GM23338 (cell line): ENCODE measurements at regions not wholly inside any gene's neighbourhood (a gene's known extent, or its start where the extent isn't known, plus 50 kb on each side); places are given as distances from the start of the nearest gene placed in this dataset.

Experiments
- ATAC-seq: fragments of 200-7000 bp; cut with Tn5 transposase; 3 replicates; pipeline ENCODE4 v1.9.1; 2020
- DNase-seq: peaks from one replicate; pipeline ENCODE4 v3.0.0-alpha.2; 2015; ENCODE audit warnings: low spot score
- H2AFZ ChIP-seq: fragments of 200-600 bp; sonication (generic); 2 replicates; pipeline ENCODE4 v1.8.0; 2016; ENCODE audit warnings: antibody characterized with exemption, mild to moderate bottlenecking, moderate library complexity
- H3F3A ChIP-seq: fragments of 200-600 bp; sonication (generic); replicated peaks from 2 replicates; pipeline ENCODE4 v1.8.0; 2017; ENCODE audit warnings: antibody characterized with exemption, mixed run types, low read depth
- H3K27ac ChIP-seq: fragments of 200-600 bp; sonication (generic); 2 replicates; pipeline ENCODE4 v1.6.1; 2016; ENCODE audit warnings: low read depth
- H3K27me3 ChIP-seq: fragments of 200-600 bp; sonication (generic); 2 replicates; pipeline ENCODE4 v1.8.0; 2016; ENCODE audit warnings: mild to moderate bottlenecking, mixed run types, moderate library complexity; ENCODE audit not compliant: insufficient read depth
- H3K36me3 ChIP-seq: fragments of 200-600 bp; sonication (generic); 2 replicates; pipeline ENCODE4 v1.8.0; 2016; ENCODE audit warnings: mild to moderate bottlenecking; ENCODE audit not compliant: insufficient read depth
- H3K4me1 ChIP-seq: fragments of 200-600 bp; sonication (generic); 2 replicates; pipeline ENCODE4 v1.8.0; 2016; ENCODE audit warnings: mild to moderate bottlenecking, moderate library complexity; ENCODE audit not compliant: insufficient read depth
- H3K4me2 ChIP-seq: fragments of 200-600 bp; sonication (generic); 2 replicates; pipeline ENCODE4 v1.7.1; 2017; ENCODE audit warnings: mixed run types
- H3K4me3 ChIP-seq: fragments of 200-600 bp; sonication (generic); 2 replicates; pipeline ENCODE4 v1.6.1; 2016; ENCODE audit warnings: mixed run types
- H3K79me2 ChIP-seq: fragments of 200-600 bp; sonication (generic); replicated peaks from 2 replicates; pipeline ENCODE4 v1.8.0; 2017; ENCODE audit warnings: mild to moderate bottlenecking; ENCODE audit not compliant: insufficient read depth
- H3K9me2 ChIP-seq: fragments of 200-600 bp; sonication (generic); 2 replicates; pipeline ENCODE4 v1.8.0; 2017; ENCODE audit not compliant: insufficient read depth
- H4K20me1 ChIP-seq: fragments of 200-600 bp; sonication (generic); replicated peaks from 2 replicates; pipeline ENCODE4 v1.8.0; 2017; ENCODE audit warnings: mild to moderate bottlenecking; ENCODE audit not compliant: insufficient read depth
- H3K27ac Mint-ChIP-seq: 2 replicates; pipeline ENCODE4 v1.8.0; 2020; ENCODE audit warnings: inconsistent platforms, mild to moderate bottlenecking, moderate library complexity, mixed read lengths
- H3K27me3 Mint-ChIP-seq: 3 replicates; pipeline ENCODE4 v1.8.0; 2022; ENCODE audit warnings: low read depth, mild to moderate bottlenecking, moderate library complexity, mixed read lengths, inconsistent platforms; ENCODE audit not compliant: insufficient read depth, poor library complexity
- H3K36me3 Mint-ChIP-seq: 3 replicates; pipeline ENCODE4 v1.8.0; 2021; ENCODE audit warnings: low read depth, mild to moderate bottlenecking, inconsistent platforms, moderate library complexity, mixed read lengths
- H3K4me1 Mint-ChIP-seq: 3 replicates; pipeline ENCODE4 v1.8.0; 2020; ENCODE audit warnings: mild to moderate bottlenecking, inconsistent platforms, mixed read lengths
- H3K4me3 Mint-ChIP-seq: 3 replicates; pipeline ENCODE4 v1.8.0; 2021; ENCODE audit warnings: moderate library complexity, mild to moderate bottlenecking, inconsistent platforms, mixed read lengths
- H3K9me3 Mint-ChIP-seq: 3 replicates; pipeline ENCODE4 v1.8.0; 2020; ENCODE audit warnings: moderate library complexity, mild to moderate bottlenecking, inconsistent platforms, mixed read lengths
- EZH2 ChIP-seq: fragments of 200-600 bp; sonication (generic); IDR thresholded peaks from one replicate; pipeline ENCODE4 v1.8.0; 2017; ENCODE audit warnings: antibody characterized with exemption, mild to moderate bottlenecking, low read depth; ENCODE audit not compliant: unreplicated experiment
- JUNB ChIP-seq: IDR thresholded peaks from one replicate; pipeline ENCODE4 v1.6.1; 2016; ENCODE audit warnings: antibody characterized with exemption; ENCODE audit not compliant: unreplicated experiment
- NANOG ChIP-seq: IDR thresholded peaks from 2 replicates; pipeline ENCODE4 v1.6.1; 2016; ENCODE audit warnings: antibody characterized with exemption, borderline replicate concordance
- ZNF114 ChIP-seq: fragments of 250-450 bp; sonication (Bioruptor Pico); IDR thresholded peaks from 2 replicates; pipeline ENCODE4 v1.5.0; 2020; ENCODE audit warnings: mild to moderate bottlenecking, moderate library complexity
- TF ChIP-seq, protein P1 (sequence below): IDR thresholded peaks from one replicate; pipeline ENCODE4 v1.6.1; 2018; ENCODE audit warnings: antibody characterized with exemption; ENCODE audit not compliant: unreplicated experiment
- TF ChIP-seq, protein P2 (sequence below), 2 experiments: fragments of 200-600 bp in 1 of 2; sonication (generic) in 1 of 2; conservative IDR thresholded peaks; 2 replicates each; pipeline versions ENCODE4 v1.5.1 to v1.6.1; 2016 to 2017; ENCODE audit warnings: antibody characterized with exemption in 2 of 2, low read depth in 2 of 2, mild to moderate bottlenecking in 2 of 2, moderate library complexity in 1 of 2
- TF ChIP-seq, protein P3 (sequence below): fragments of 250-450 bp; sonication (Bioruptor Pico); IDR thresholded peaks from 2 replicates; pipeline ENCODE4 v1.5.0; 2020; ENCODE audit warnings: mild to moderate bottlenecking, moderate library complexity
- TF ChIP-seq, protein P4 (sequence below): IDR thresholded peaks from 2 replicates; pipeline ENCODE4 v1.6.1; 2016; ENCODE audit warnings: antibody characterized with exemption

DNA sequence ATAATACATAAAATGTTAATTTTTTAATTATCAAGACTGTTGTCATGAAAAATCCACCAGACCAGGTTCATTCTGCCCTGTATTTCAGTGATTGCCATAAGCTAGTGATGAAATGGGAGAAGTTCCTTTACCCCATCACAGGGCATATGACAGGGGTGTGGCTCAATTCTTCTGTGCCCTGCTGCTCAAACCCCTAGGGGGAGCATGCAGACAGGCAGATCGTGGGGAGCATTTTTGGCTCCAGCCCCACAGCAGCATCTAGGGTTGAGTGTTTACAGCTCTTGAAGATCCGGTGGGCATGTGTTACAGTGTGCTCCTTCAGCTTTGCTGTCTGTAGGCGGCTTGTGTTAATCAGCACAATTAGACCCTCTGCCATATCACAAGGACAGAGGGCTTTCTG is 700.7 kb downstream of the PCDH18 start:
- Mint-ChIP-seq H3K27me3 (no peaks in the 10 kb centered on the region), H3K36me3 (no peaks in the 10 kb centered on the region), H3K9me3 (no peaks in the 10 kb centered on the region), H3K4me3 (no peak overlapping the region), H3K4me1 (no peaks in the 10 kb centered on the region), H3K27ac (no peak overlapping the region)
- no peaks in the 10 kb centered on the region for H3K27me3 ChIP-seq
- TF ChIP-seq, protein P1, sequence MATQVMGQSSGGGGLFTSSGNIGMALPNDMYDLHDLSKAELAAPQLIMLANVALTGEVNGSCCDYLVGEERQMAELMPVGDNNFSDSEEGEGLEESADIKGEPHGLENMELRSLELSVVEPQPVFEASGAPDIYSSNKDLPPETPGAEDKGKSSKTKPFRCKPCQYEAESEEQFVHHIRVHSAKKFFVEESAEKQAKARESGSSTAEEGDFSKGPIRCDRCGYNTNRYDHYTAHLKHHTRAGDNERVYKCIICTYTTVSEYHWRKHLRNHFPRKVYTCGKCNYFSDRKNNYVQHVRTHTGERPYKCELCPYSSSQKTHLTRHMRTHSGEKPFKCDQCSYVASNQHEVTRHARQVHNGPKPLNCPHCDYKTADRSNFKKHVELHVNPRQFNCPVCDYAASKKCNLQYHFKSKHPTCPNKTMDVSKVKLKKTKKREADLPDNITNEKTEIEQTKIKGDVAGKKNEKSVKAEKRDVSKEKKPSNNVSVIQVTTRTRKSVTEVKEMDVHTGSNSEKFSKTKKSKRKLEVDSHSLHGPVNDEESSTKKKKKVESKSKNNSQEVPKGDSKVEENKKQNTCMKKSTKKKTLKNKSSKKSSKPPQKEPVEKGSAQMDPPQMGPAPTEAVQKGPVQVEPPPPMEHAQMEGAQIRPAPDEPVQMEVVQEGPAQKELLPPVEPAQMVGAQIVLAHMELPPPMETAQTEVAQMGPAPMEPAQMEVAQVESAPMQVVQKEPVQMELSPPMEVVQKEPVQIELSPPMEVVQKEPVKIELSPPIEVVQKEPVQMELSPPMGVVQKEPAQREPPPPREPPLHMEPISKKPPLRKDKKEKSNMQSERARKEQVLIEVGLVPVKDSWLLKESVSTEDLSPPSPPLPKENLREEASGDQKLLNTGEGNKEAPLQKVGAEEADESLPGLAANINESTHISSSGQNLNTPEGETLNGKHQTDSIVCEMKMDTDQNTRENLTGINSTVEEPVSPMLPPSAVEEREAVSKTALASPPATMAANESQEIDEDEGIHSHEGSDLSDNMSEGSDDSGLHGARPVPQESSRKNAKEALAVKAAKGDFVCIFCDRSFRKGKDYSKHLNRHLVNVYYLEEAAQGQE: no peak
- TF ChIP-seq, protein P2, sequence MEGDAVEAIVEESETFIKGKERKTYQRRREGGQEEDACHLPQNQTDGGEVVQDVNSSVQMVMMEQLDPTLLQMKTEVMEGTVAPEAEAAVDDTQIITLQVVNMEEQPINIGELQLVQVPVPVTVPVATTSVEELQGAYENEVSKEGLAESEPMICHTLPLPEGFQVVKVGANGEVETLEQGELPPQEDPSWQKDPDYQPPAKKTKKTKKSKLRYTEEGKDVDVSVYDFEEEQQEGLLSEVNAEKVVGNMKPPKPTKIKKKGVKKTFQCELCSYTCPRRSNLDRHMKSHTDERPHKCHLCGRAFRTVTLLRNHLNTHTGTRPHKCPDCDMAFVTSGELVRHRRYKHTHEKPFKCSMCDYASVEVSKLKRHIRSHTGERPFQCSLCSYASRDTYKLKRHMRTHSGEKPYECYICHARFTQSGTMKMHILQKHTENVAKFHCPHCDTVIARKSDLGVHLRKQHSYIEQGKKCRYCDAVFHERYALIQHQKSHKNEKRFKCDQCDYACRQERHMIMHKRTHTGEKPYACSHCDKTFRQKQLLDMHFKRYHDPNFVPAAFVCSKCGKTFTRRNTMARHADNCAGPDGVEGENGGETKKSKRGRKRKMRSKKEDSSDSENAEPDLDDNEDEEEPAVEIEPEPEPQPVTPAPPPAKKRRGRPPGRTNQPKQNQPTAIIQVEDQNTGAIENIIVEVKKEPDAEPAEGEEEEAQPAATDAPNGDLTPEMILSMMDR (conservative IDR thresholded peaks at IDR 0.05; ENCODE audit: low read depth in 2 of 2): peak; percentile 52 to 63
- TF ChIP-seq JUNB (no peak), ZNF114 (CRISPR knock-in tag) (no peak), NANOG (no peak), EZH2 (no peak)
- TF ChIP-seq, protein P3, sequence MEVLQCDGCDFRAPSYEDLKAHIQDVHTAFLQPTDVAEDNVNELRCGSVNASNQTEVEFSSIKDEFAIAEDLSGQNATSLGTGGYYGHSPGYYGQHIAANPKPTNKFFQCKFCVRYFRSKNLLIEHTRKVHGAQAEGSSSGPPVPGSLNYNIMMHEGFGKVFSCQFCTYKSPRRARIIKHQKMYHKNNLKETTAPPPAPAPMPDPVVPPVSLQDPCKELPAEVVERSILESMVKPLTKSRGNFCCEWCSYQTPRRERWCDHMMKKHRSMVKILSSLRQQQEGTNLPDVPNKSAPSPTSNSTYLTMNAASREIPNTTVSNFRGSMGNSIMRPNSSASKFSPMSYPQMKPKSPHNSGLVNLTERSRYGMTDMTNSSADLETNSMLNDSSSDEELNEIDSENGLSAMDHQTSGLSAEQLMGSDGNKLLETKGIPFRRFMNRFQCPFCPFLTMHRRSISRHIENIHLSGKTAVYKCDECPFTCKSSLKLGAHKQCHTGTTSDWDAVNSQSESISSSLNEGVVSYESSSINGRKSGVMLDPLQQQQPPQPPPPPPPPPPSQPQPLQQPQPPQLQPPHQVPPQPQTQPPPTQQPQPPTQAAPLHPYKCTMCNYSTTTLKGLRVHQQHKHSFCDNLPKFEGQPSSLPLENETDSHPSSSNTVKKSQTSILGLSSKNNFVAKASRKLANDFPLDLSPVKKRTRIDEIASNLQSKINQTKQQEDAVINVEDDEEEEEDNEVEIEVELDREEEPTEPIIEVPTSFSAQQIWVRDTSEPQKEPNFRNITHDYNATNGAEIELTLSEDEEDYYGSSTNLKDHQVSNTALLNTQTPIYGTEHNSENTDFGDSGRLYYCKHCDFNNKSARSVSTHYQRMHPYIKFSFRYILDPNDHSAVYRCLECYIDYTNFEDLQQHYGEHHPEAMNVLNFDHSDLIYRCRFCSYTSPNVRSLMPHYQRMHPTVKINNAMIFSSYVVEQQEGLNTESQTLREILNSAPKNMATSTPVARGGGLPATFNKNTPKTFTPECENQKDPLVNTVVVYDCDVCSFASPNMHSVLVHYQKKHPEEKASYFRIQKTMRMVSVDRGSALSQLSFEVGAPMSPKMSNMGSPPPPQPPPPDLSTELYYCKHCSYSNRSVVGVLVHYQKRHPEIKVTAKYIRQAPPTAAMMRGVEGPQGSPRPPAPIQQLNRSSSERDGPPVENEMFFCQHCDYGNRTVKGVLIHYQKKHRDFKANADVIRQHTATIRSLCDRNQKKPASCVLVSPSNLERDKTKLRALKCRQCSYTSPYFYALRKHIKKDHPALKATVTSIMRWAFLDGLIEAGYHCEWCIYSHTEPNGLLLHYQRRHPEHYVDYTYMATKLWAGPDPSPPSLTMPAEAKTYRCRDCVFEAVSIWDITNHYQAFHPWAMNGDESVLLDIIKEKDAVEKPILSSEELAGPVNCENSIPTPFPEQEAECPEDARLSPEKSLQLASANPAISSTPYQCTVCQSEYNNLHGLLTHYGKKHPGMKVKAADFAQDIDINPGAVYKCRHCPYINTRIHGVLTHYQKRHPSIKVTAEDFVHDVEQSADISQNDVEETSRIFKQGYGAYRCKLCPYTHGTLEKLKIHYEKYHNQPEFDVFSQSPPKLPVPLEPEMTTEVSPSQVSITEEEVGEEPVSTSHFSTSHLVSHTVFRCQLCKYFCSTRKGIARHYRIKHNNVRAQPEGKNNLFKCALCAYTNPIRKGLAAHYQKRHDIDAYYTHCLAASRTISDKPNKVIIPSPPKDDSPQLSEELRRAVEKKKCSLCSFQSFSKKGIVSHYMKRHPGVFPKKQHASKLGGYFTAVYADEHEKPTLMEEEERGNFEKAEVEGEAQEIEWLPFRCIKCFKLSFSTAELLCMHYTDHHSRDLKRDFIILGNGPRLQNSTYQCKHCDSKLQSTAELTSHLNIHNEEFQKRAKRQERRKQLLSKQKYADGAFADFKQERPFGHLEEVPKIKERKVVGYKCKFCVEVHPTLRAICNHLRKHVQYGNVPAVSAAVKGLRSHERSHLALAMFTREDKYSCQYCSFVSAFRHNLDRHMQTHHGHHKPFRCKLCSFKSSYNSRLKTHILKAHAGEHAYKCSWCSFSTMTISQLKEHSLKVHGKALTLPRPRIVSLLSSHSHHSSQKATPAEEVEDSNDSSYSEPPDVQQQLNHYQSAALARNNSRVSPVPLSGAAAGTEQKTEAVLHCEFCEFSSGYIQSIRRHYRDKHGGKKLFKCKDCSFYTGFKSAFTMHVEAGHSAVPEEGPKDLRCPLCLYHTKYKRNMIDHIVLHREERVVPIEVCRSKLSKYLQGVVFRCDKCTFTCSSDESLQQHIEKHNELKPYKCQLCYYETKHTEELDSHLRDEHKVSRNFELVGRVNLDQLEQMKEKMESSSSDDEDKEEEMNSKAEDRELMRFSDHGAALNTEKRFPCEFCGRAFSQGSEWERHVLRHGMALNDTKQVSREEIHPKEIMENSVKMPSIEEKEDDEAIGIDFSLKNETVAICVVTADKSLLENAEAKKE (CRISPR knock-in tag): no peak
- TF ChIP-seq, protein P4, sequence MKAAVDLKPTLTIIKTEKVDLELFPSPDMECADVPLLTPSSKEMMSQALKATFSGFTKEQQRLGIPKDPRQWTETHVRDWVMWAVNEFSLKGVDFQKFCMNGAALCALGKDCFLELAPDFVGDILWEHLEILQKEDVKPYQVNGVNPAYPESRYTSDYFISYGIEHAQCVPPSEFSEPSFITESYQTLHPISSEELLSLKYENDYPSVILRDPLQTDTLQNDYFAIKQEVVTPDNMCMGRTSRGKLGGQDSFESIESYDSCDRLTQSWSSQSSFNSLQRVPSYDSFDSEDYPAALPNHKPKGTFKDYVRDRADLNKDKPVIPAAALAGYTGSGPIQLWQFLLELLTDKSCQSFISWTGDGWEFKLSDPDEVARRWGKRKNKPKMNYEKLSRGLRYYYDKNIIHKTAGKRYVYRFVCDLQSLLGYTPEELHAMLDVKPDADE: no peak
- H3K27ac ChIP-seq: no peak overlapping the region
- DNase-seq: peak; percentile 21
- H3F3A ChIP-seq: no peaks in the 10 kb centered on the region
- H4K20me1 ChIP-seq: no peaks in the 10 kb centered on the region
- no peak overlapping the region for H3K4me3 ChIP-seq
- H2AFZ ChIP-seq: no peak overlapping the region; the same call in 1 of the 2 replicates
- no peak overlapping the region for H3K4me2 ChIP-seq
- no peaks in the 10 kb centered on the region for H3K36me3 ChIP-seq
- H3K9me2 ChIP-seq: peaks cover 5% of the 10 kb centered on the region; the same call in 1 of the 2 replicates
- H3K79me2 ChIP-seq: no peaks in the 10 kb centered on the region
- H3K4me1 ChIP-seq: no peaks in the 10 kb centered on the region
- ATAC-seq: peak; percentile 55
